Smooth muscle cell (in vitro differentiated cells): ENCODE measurements at regions not wholly inside any gene's neighbourhood (a gene's known extent, or its start where the extent isn't known, plus 50 kb on each side); places are given as distances from the start of the nearest gene placed in this dataset.

Experiments
- DNase-seq: peaks from one replicate; lab custom pipeline; 2025; ENCODE audit not compliant: unreplicated experiment; lab: John Stamatoyannopoulos, UW
- H2AFZ ChIP-seq: fragments of 200-600 bp; sonication (generic); 2 replicates; pipeline ENCODE4 v1.6.0; 2016; ENCODE audit warnings: antibody characterized with exemption, low read depth, mild to moderate bottlenecking
- H3F3A ChIP-seq: fragments of 200-600 bp; sonication (generic); 2 replicates; pipeline ENCODE4 v1.6.0; 2017; ENCODE audit warnings: antibody characterized with exemption, low read depth
- H3K27ac ChIP-seq: fragments of 200-600 bp; sonication (generic); 2 replicates; pipeline ENCODE4 v1.5.1; 2016; ENCODE audit warnings: low read depth, mild to moderate bottlenecking
- H3K27me3 ChIP-seq: fragments of 200-600 bp; sonication (generic); 2 replicates; pipeline ENCODE4 v1.6.1; 2016; ENCODE audit warnings: low read depth, mild to moderate bottlenecking
- H3K36me3 ChIP-seq: fragments of 200-600 bp; sonication (generic); 2 replicates; pipeline ENCODE4 v1.5.1; 2016; ENCODE audit warnings: low read depth
- H3K4me1 ChIP-seq: fragments of 200-600 bp; sonication (generic); 2 replicates; pipeline ENCODE4 v1.5.1; 2016; ENCODE audit warnings: low read depth
- H3K4me2 ChIP-seq: fragments of 200-600 bp; sonication (generic); 2 replicates; pipeline ENCODE4 v1.6.0; 2016; ENCODE audit warnings: mild to moderate bottlenecking
- H3K4me3 ChIP-seq: fragments of 200-600 bp; sonication (generic); 2 replicates; pipeline ENCODE4 v1.5.1; 2016; ENCODE audit warnings: mild to moderate bottlenecking
- H3K79me2 ChIP-seq: fragments of 200-600 bp; sonication (generic); 2 replicates; pipeline ENCODE4 v1.6.0; 2016; ENCODE audit warnings: low read depth, mild to moderate bottlenecking
- H3K9ac ChIP-seq: fragments of 200-600 bp; sonication (generic); 2 replicates; pipeline ENCODE4 v1.6.0; 2016; ENCODE audit warnings: low read depth
- H3K9me3 ChIP-seq: fragments of 200-600 bp; sonication (generic); replicated peaks from 2 replicates; pipeline ENCODE4 v1.5.1; 2016; ENCODE audit warnings: low read depth
- H4K20me1 ChIP-seq: fragments of 200-600 bp; sonication (generic); 2 replicates; pipeline ENCODE4 v1.6.0; 2016; ENCODE audit warnings: low read depth
- CTCF ChIP-seq: fragments of 200-600 bp; sonication (generic); IDR thresholded peaks from 2 replicates; pipeline ENCODE4 v1.5.1; 2017; ENCODE audit warnings: borderline replicate concordance, mild to moderate bottlenecking, antibody characterized with exemption; ENCODE audit not compliant: insufficient read depth, poor library complexity, severe bottlenecking
- WGBS: methylation state at CpG from one replicate; pipeline ENCODE4 v1.1.7; 2016; ENCODE audit warnings: low lambda C conversion rate; 5-methylcytosine and 5-hydroxymethylcytosine counted together

DNA sequence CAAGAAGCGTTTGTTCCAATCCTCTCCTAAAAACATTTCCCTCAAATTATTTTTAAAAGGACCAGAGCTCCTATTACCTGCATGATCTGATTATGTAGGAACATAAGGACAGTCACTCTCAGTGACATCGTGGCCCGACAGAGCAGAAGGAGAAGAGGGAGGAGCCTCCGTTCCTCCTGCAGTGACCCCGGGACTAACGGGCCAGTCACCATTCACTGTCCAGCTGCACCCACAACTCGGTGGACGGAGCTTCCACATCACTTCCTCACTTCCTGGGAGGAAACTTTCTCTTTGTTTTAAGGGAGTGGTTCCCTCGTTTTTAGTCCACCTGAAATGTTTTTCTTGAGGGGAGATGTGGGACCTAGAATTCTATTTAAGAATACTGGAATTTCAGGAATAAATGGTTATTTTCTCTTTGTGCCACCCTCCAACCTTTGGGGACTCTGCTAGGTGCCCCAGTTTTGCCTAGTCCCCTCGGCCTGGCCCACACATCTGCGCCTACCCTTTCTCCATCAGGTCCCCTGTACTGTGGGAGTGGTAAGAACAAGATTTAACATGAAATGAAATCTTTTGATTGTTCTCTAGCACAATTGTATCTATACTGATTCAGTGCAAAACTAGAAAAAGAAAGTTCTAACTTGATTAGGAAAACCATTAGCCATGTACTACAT is 173.5 kb upstream of the RNF32 start:
- Histone ChIP-seq H3K9me3 (no peaks in the 10 kb centered on the region), H3K9ac (no peak overlapping the region), H3K4me3 (no peak overlapping the region), H3K36me3 (no peaks in the 10 kb centered on the region), H4K20me1 (no peaks in the 10 kb centered on the region), H3K27me3 (no peaks in the 10 kb centered on the region), H2AFZ (no peak overlapping the region), H3F3A (no peaks in the 10 kb centered on the region), H3K4me1 (no peaks in the 10 kb centered on the region), H3K27ac (no peak overlapping the region), H3K79me2 (no peaks in the 10 kb centered on the region), H3K4me2 (no peak overlapping the region)
- no peak for DNase-seq
- 84% methylated on average over 11 of the region's 11 CpGs for WGBS
- TF ChIP-seq CTCF: no peak

DNA sequence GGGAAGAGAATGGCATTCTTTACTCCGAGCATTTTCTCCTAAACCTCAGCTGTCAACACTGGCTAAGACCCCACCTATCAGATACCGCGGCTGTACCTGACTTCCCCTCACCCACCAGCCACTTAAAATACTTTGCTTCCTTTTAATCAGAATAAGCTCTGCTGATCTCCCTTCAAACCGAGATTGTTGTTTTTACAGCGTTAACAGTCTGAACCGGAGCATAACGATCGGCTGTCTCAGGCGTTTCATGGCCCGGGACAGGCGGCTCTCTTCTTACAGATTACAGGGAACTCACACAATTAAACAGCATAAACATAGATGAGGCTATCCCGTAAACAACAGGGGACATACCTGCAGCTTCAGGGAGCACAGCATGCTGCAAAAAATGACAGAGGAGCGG is 174.3 kb upstream of the RNF32 start:
- H3K4me1 ChIP-seq: no peaks in the 10 kb centered on the region
- no peaks in the 10 kb centered on the region for H4K20me1 ChIP-seq
- DNase-seq: no peak
- no peaks in the 10 kb centered on the region for H3K27me3 ChIP-seq
- H3K4me3 ChIP-seq: no peak overlapping the region
- WGBS: 74% methylated on average over 13 of the region's 13 CpGs
- no peaks in the 10 kb centered on the region for H3K9me3 ChIP-seq
- TF ChIP-seq CTCF: no peak
- no peak overlapping the region for H3K9ac ChIP-seq
- no peak overlapping the region for H3K4me2 ChIP-seq
- H3K36me3 ChIP-seq: no peaks in the 10 kb centered on the region
- no peak overlapping the region for H3K27ac ChIP-seq
- H3K79me2 ChIP-seq: no peaks in the 10 kb centered on the region
- H3F3A ChIP-seq: no peaks in the 10 kb centered on the region
- no peak overlapping the region for H2AFZ ChIP-seq

- DNase-seq: no peak
- no peak overlapping the region for H2AFZ ChIP-seq
- no peaks in the 10 kb centered on the region for H3K9me3 ChIP-seq
- H3K4me2 ChIP-seq: no peak overlapping the region
- no peak overlapping the region for H3K9ac ChIP-seq
- no peaks in the 10 kb centered on the region for H3K27me3 ChIP-seq
- WGBS: 82% methylated on average over 10 of the region's 10 CpGs
- no peaks in the 10 kb centered on the region for H4K20me1 ChIP-seq
- no peak overlapping the region for H3K27ac ChIP-seq
- TF ChIP-seq CTCF: no peak
- no peak overlapping the region for H3K4me3 ChIP-seq
- no peaks in the 10 kb centered on the region for H3K36me3 ChIP-seq
- H3K4me1 ChIP-seq: no peaks in the 10 kb centered on the region
- no peaks in the 10 kb centered on the region for H3K79me2 ChIP-seq
- H3F3A ChIP-seq: no peaks in the 10 kb centered on the region
Measured at GRCh38 chr7:156465186-156465585, 175.4 kb upstream of the RNF32 start.

GRCh38 chr7:156464339-156464738 is 176.2 kb upstream of the RNF32 start:
- H3K4me3 ChIP-seq: no peak overlapping the region
- no peaks in the 10 kb centered on the region for H3F3A ChIP-seq
- H3K4me1 ChIP-seq: no peaks in the 10 kb centered on the region
- H3K4me2 ChIP-seq: no peak overlapping the region
- H2AFZ ChIP-seq: no peak overlapping the region
- no peak for TF ChIP-seq CTCF
- DNase-seq: no peak
- H3K36me3 ChIP-seq: no peaks in the 10 kb centered on the region
- no peaks in the 10 kb centered on the region for H3K79me2 ChIP-seq
- no peaks in the 10 kb centered on the region for H3K9me3 ChIP-seq
- no peak overlapping the region for H3K27ac ChIP-seq
- no peak overlapping the region for H3K9ac ChIP-seq
- H4K20me1 ChIP-seq: no peaks in the 10 kb centered on the region
- no peaks in the 10 kb centered on the region for H3K27me3 ChIP-seq
- WGBS: 89% methylated on average over 10 of the region's 10 CpGs
